H1 (cell line): ENCODE measurements at regions not wholly inside any gene's neighbourhood (a gene's known extent, or its start where the extent isn't known, plus 50 kb on each side); places are given as distances from the start of the nearest gene placed in this dataset.

Experiments
- ASH2L ChIP-seq: fragments of 200-600, 300-600 bp; sonication (generic); IDR thresholded peaks from one replicate; pipeline ENCODE4 v1.7.1; 2017; ENCODE audit warnings: low read length
- SAP30 ChIP-seq: fragments of 300-600 bp; sonication (generic); IDR thresholded peaks from 2 replicates; pipeline ENCODE4 v1.7.1; 2012; ENCODE audit warnings: low read length, moderate library complexity, mild to moderate bottlenecking, inconsistent platforms; ENCODE audit not compliant: insufficient read depth, insufficient replicate concordance
- SP2 ChIP-seq: IDR thresholded peaks from 2 replicates; pipeline ENCODE4 v1.6.1; 2012; ENCODE audit warnings: mild to moderate bottlenecking, low read length, inconsistent platforms
- SRF ChIP-seq: IDR thresholded peaks from 2 replicates; pipeline ENCODE4 v1.6.1; 2011; ENCODE audit warnings: mild to moderate bottlenecking, low read depth, low read length, moderate library complexity
- YY1 ChIP-seq: IDR thresholded peaks from 2 replicates; pipeline ENCODE4 v1.6.1; 2011; ENCODE audit warnings: low read depth, mild to moderate bottlenecking, low read length

DNA sequence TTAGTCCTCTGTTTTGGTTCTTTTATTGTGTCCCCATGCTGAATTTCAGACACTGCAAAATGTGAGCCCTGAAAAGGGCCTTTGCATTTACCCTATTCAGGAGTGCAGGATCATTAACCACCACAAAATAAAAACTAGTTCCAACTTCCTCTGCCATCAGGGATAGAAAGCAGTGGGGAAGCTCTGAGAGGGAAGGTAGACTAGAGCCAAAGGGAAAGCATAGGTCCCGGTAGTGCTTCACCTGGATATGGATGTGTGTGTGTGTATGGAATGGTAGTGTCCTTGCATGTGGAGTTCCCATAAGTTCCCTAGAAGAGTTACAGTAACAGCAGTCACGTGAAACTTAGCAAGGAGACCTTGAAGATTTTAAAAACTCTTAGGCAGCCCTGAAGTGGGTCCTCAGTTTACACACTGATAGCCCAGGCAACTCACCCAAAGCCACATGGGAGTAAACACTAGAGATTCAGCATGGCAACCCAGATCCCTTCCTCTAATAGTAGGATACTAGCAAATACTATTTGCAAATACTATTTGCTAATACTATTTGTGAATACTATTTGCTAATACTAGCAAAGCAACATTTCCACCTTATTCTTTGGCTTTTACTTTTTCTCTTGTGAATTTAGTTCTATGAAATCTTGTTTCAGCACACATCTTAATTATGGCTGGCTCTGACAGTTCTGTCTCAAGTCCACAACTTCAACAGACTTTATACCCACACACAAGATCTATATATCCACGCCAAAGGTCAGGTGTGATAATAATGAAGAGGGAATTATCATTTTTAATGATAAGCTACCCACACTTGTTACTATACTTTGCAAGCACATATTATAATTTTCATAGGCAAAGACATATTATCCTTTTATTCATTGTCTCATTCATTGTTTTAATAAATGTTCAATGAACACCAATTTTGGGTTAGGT, 70.4 kb upstream of the IFNE start (continued):
- TF ChIP-seq SAP30: no peak
- TF ChIP-seq YY1: no peak
- no peak for TF ChIP-seq SP2
- TF ChIP-seq ASH2L: no peak
- no peak for TF ChIP-seq SRF
